DOHH2 (cell line): ENCODE measurements at regions not wholly inside any gene's neighbourhood (a gene's known extent, or its start where the extent isn't known, plus 50 kb on each side); places are given as distances from the start of the nearest gene placed in this dataset.

Experiments used
- H3F3A ChIP-seq: fragments of 200-600 bp; sonication (generic), shearing (Covaris generic); 2 replicates; pipeline ENCODE4 v1.6.0; 2016; ENCODE audit warnings: antibody characterized with exemption, mild to moderate bottlenecking; ENCODE audit not compliant: control insufficient read depth, insufficient read depth
- H3K27ac ChIP-seq: fragments of 200-600 bp; sonication (generic); 2 replicates; pipeline ENCODE4 v1.5.1; 2014; ENCODE audit warnings: low read depth, mild to moderate bottlenecking, low read length, moderate library complexity
- H3K27me3 ChIP-seq: fragments of 200-600 bp; sonication (generic); 2 replicates; pipeline ENCODE4 v1.6.1; 2014; ENCODE audit warnings: mild to moderate bottlenecking, low read length, mixed read lengths; ENCODE audit not compliant: control insufficient read depth
- H3K36me3 ChIP-seq: fragments of 200-600 bp; sonication (generic); 2 replicates; pipeline ENCODE4 v1.6.1; 2014; ENCODE audit warnings: mild to moderate bottlenecking, low read length, moderate library complexity, mixed read lengths; ENCODE audit not compliant: control insufficient read depth
- H3K4me1 ChIP-seq: fragments of 200-600 bp; sonication (generic); 2 replicates; pipeline ENCODE4 v1.6.1; 2014; ENCODE audit warnings: mild to moderate bottlenecking, low read length, mixed read lengths; ENCODE audit not compliant: control insufficient read depth
- H3K4me2 ChIP-seq: fragments of 200-600 bp; sonication (generic); 2 replicates; pipeline ENCODE4 v1.6.0; 2014; ENCODE audit warnings: mild to moderate bottlenecking, low read length, moderate library complexity
- H3K4me3 ChIP-seq: fragments of 200-600 bp; sonication (generic); 2 replicates; pipeline ENCODE4 v1.5.1; 2014; ENCODE audit warnings: mild to moderate bottlenecking, low read length, mixed read lengths
- H3K79me2 ChIP-seq: fragments of 200-600 bp; sonication (generic); 2 replicates; pipeline ENCODE4 v1.6.1; 2014; ENCODE audit warnings: mild to moderate bottlenecking, low read length, mixed read lengths; ENCODE audit not compliant: control insufficient read depth
- H3K9me2 ChIP-seq: fragments of 200-600 bp; sonication (generic); replicated peaks from 2 replicates; pipeline ENCODE4 v1.6.1; 2014; ENCODE audit warnings: mild to moderate bottlenecking, low read length, mixed read lengths; ENCODE audit not compliant: control insufficient read depth
- H3K9me3 ChIP-seq: fragments of 200-600 bp; sonication (generic); 2 replicates; pipeline ENCODE4 v1.6.1; 2014; ENCODE audit warnings: antibody characterized with exemption, low read length, mixed read lengths; ENCODE audit not compliant: control insufficient read depth, insufficient read depth
- H4K20me1 ChIP-seq: fragments of 200-600 bp; sonication (generic); 2 replicates; pipeline ENCODE4 v1.6.0; 2014; ENCODE audit warnings: low read depth, mild to moderate bottlenecking, antibody characterized with exemption, low read length, moderate library complexity; ENCODE audit not compliant: control insufficient read depth, insufficient read depth
- EZH2phosphoT487 ChIP-seq: fragments of 200-600 bp; sonication (generic); IDR thresholded peaks from 2 replicates; pipeline ENCODE4 v1.6.1; 2017; ENCODE audit warnings: borderline replicate concordance, mild to moderate bottlenecking, antibody characterized with exemption, low read length, moderate library complexity, mixed read lengths
- TF ChIP-seq, protein P1 (sequence below): fragments of 200-600 bp; sonication (generic); IDR thresholded peaks from one replicate; pipeline ENCODE4 v1.5.1; 2014; ENCODE audit warnings: antibody characterized with exemption, mild to moderate bottlenecking, low read depth, low read length; ENCODE audit not compliant: poor library complexity, severe bottlenecking

- Histone ChIP-seq H3K4me1 (no peaks in the 10 kb centered on the region), H3K79me2 (no peaks in the 10 kb centered on the region), H3F3A (no peaks in the 10 kb centered on the region), H4K20me1 (no peaks in the 10 kb centered on the region), H3K4me2 (no peak overlapping the region), H3K27me3 (no peaks in the 10 kb centered on the region), H3K36me3 (no peaks in the 10 kb centered on the region), H3K9me2 (no peaks in the 10 kb centered on the region), H3K9me3 (no peaks in the 10 kb centered on the region), H3K27ac (no peak overlapping the region), H3K4me3 (no peak overlapping the region)
- TF ChIP-seq, protein P1, sequence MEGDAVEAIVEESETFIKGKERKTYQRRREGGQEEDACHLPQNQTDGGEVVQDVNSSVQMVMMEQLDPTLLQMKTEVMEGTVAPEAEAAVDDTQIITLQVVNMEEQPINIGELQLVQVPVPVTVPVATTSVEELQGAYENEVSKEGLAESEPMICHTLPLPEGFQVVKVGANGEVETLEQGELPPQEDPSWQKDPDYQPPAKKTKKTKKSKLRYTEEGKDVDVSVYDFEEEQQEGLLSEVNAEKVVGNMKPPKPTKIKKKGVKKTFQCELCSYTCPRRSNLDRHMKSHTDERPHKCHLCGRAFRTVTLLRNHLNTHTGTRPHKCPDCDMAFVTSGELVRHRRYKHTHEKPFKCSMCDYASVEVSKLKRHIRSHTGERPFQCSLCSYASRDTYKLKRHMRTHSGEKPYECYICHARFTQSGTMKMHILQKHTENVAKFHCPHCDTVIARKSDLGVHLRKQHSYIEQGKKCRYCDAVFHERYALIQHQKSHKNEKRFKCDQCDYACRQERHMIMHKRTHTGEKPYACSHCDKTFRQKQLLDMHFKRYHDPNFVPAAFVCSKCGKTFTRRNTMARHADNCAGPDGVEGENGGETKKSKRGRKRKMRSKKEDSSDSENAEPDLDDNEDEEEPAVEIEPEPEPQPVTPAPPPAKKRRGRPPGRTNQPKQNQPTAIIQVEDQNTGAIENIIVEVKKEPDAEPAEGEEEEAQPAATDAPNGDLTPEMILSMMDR: no peak
- TF ChIP-seq EZH2phosphoT487: no peak
Measured at GRCh38 chrX:79300856-79301255, 66.3 kb downstream of the ITM2A start.

DNA sequence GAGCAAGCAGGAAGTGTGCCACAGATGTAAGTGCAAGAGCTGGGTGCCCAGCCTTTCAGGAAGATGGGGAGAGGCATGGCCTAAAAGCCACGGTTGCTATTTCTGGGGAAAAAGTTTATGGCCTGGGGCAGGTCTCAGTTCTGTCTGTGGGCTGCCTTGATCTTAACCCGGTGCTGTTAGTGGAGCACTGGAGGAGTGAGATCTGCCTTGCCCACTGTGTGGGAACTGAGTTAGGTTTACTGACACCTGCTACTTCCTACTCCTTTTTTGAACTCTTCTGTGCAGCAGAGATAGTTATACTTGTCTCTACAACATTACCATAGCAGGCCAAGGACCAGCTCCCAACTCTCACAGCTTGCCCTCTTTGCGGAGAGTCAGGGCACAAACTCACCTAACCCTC is 76.5 kb downstream of the ITM2A start:
- H3K79me2 ChIP-seq: no peaks in the 10 kb centered on the region
- no peak overlapping the region for H3K4me3 ChIP-seq
- no peaks in the 10 kb centered on the region for H3K9me3 ChIP-seq
- H3K4me2 ChIP-seq: no peak overlapping the region
- H3K9me2 ChIP-seq: no peaks in the 10 kb centered on the region
- no peaks in the 10 kb centered on the region for H4K20me1 ChIP-seq
- no peak overlapping the region for H3K27ac ChIP-seq
- TF ChIP-seq, protein P1: no peak
- TF ChIP-seq EZH2phosphoT487: no peak
- no peaks in the 10 kb centered on the region for H3F3A ChIP-seq
- no peaks in the 10 kb centered on the region for H3K4me1 ChIP-seq
- no peaks in the 10 kb centered on the region for H3K36me3 ChIP-seq
- H3K27me3 ChIP-seq: no peaks in the 10 kb centered on the region

- H3K4me2 ChIP-seq: no peak overlapping the region
- no peaks in the 10 kb centered on the region for H3K27me3 ChIP-seq
- H3K9me3 ChIP-seq: no peaks in the 10 kb centered on the region
- no peaks in the 10 kb centered on the region for H3K36me3 ChIP-seq
- no peaks in the 10 kb centered on the region for H4K20me1 ChIP-seq
- no peaks in the 10 kb centered on the region for H3K79me2 ChIP-seq
- no peaks in the 10 kb centered on the region for H3K9me2 ChIP-seq
- H3F3A ChIP-seq: no peaks in the 10 kb centered on the region
- TF ChIP-seq, protein P1: no peak
- TF ChIP-seq EZH2phosphoT487: no peak
- no peak overlapping the region for H3K27ac ChIP-seq
- H3K4me3 ChIP-seq: no peak overlapping the region
- no peaks in the 10 kb centered on the region for H3K4me1 ChIP-seq
Measured at GRCh38 chrX:79288733-79289132, 78.4 kb downstream of the ITM2A start.

GRCh38 chrX:79287724-79288123 is 79.4 kb downstream of the ITM2A start:
- Histone ChIP-seq H4K20me1 (no peaks in the 10 kb centered on the region), H3K4me2 (no peak overlapping the region), H3F3A (no peaks in the 10 kb centered on the region)

More at GRCh38 chrX:79287724-79288123, 79.4 kb downstream of the ITM2A start:
- TF ChIP-seq, protein P1: no peak
- no peak for TF ChIP-seq EZH2phosphoT487
- Histone ChIP-seq H3K79me2 (no peaks in the 10 kb centered on the region), H3K27ac (no peak overlapping the region), H3K27me3 (no peaks in the 10 kb centered on the region), H3K36me3 (no peaks in the 10 kb centered on the region), H3K9me2 (no peaks in the 10 kb centered on the region), H3K4me3 (no peak overlapping the region), H3K9me3 (no peaks in the 10 kb centered on the region), H3K4me1 (no peaks in the 10 kb centered on the region)
